HCT116 (cell line): ENCODE measurements at regions not wholly inside any gene's neighbourhood (a gene's known extent, or its start where the extent isn't known, plus 50 kb on each side); places are given as distances from the start of the nearest gene placed in this dataset.
"Not testable (repeated sequence)": the region's sequence is repeated elsewhere in the genome, so short reads cannot be mapped to it uniquely, and the experiment has no call there.

Experiments used
- ATAC-seq: fragments of 200-7000 bp; cut with Tn5 transposase; 2 replicates; pipeline ENCODE4 v1.9.1; 2020; ENCODE audit warnings: mild to moderate bottlenecking, moderate library complexity
- BruUV-seq: library from RNA; stranded (reverse); fragments of 400-500 nt; replicated peaks from 2 replicates; lab custom pipeline; 2021; lab: Mats Ljungman, UMichigan
- CTCF ChIA-PET: fragments of 300-600 bp; sonication (Branson Sonifier 250); formaldehyde crosslinking; loops from one replicate; lab custom pipeline; 2021; ENCODE audit warnings: antibody characterized with exemption; lab: Charles Lee
- POLR2A ChIA-PET: fragments of 300-600, 350-600 bp; sonication (Branson Sonifier 250); formaldehyde crosslinking; loops from one replicate; lab custom pipeline; 2021; ENCODE audit warnings: antibody characterized with exemption; lab: Charles Lee
- RAD21 ChIA-PET, 2 experiments: fragments of 300-600 bp; sonication (Branson Sonifier 250); formaldehyde crosslinking; loops; one replicate each; lab custom pipeline; 2023; ENCODE audit warnings: low total read pairs in 2 of 2; ENCODE audit not compliant: uncharacterized antibody in 2 of 2, unreplicated experiment in 2 of 2, low non-redundant PET in 1 of 2; lab: Charles Lee
- DNase-seq: peaks from one replicate; pipeline ENCODE4 v3.0.0-alpha.2; 2010; ENCODE audit warnings: low read depth, low spot score
- H2AFZ ChIP-seq: fragments of 200-600 bp; shearing (Covaris generic), sonication (generic); 2 replicates; pipeline ENCODE4 v1.6.1; 2017; ENCODE audit warnings: low read depth, mixed run types, mixed read lengths, antibody characterized with exemption, low read length; ENCODE audit not compliant: poor library complexity, severe bottlenecking
- H3K27ac ChIP-seq: 2 replicates; pipeline ENCODE4 v1.5.1; 2012; ENCODE audit warnings: low read depth, low read length
- H3K27me3 ChIP-seq: fragments of 200-600 bp; sonication (generic); 2 replicates; pipeline ENCODE4 v1.6.1; 2016; ENCODE audit warnings: mixed run types, low read length, mixed read lengths; ENCODE audit not compliant: insufficient read depth
- H3K36me3 ChIP-seq, 2 experiments: fragments of 200-500 bp in 1 of 2; fragments of 200-600 bp in 1 of 2; sonication (Bioruptor generic) in 1 of 2; sonication (generic) in 1 of 2; 2 replicates each; pipeline versions ENCODE4 v1.5.1 to v1.6.1; 2014 to 2016; ENCODE audit warnings: low read length in 2 of 2, inconsistent platforms in 1 of 2, mixed read lengths in 1 of 2, mixed run types in 1 of 2; ENCODE audit not compliant: insufficient read depth in 2 of 2, control insufficient read depth in 1 of 2
- H3K4me1 ChIP-seq, 2 experiments: fragments of 200-600 bp in 1 of 2; sonication (generic) in 1 of 2; 2 replicates each; pipeline versions ENCODE4 v1.5.1 to v1.6.1; 2012 to 2017; ENCODE audit warnings: low read length in 2 of 2, inconsistent platforms in 1 of 2, mild to moderate bottlenecking in 1 of 2, mixed read lengths in 1 of 2, mixed run types in 1 of 2, moderate library complexity in 1 of 2; ENCODE audit not compliant: insufficient read depth in 2 of 2, control insufficient read depth in 1 of 2
- H3K4me2 ChIP-seq: fragments of 200-600 bp; sonication (generic); 2 replicates; pipeline ENCODE4 v1.6.1; 2017; ENCODE audit warnings: mixed run types, low read length, mixed read lengths
- H3K4me3 ChIP-seq, 2 experiments: fragments of 200-600 bp in 1 of 2; sonication (generic) in 1 of 2; replicated peaks in 1 of 2; 2 replicates each; pipeline ENCODE4 v1.5.1; 2011 to 2016; ENCODE audit warnings: low read length in 2 of 2, control low read depth in 1 of 2, low read depth in 1 of 2, mild to moderate bottlenecking in 1 of 2, mixed read lengths in 1 of 2, mixed run types in 1 of 2
- H3K79me2 ChIP-seq: fragments of 200-600 bp; sonication (generic); 2 replicates; pipeline ENCODE4 v1.6.1; 2017; ENCODE audit warnings: mild to moderate bottlenecking, mixed run types, low read length, moderate library complexity, mixed read lengths; ENCODE audit not compliant: insufficient read depth
- H3K9ac ChIP-seq: fragments of 200-600 bp; sonication (generic); 2 replicates; pipeline ENCODE4 v1.6.1; 2016; ENCODE audit warnings: low read length, mixed read lengths
- H3K9me2 ChIP-seq: fragments of 200-600 bp; sonication (generic), shearing (Covaris generic); 2 replicates; pipeline ENCODE4 v1.6.1; 2017; ENCODE audit warnings: mixed run types, mild to moderate bottlenecking, moderate library complexity; ENCODE audit not compliant: insufficient read depth
- H3K9me3 ChIP-seq, 2 experiments: fragments of 200-500 bp in 1 of 2; fragments of 200-600 bp in 1 of 2; sonication (Bioruptor generic) in 1 of 2; sonication (generic) in 1 of 2; 2 replicates each; pipeline ENCODE4 v1.6.1; 2014 to 2017; ENCODE audit warnings: low read length in 2 of 2, mixed read lengths in 2 of 2, inconsistent platforms in 1 of 2, low read depth in 1 of 2, mild to moderate bottlenecking in 1 of 2, mixed run types in 1 of 2, moderate library complexity in 1 of 2; ENCODE audit not compliant: control insufficient read depth in 1 of 2, insufficient read depth in 1 of 2
- H4K20me1 ChIP-seq: fragments of 200-600 bp; sonication (generic), shearing (Covaris generic); 2 replicates; pipeline ENCODE4 v1.6.1; 2017; ENCODE audit warnings: mixed run types, mild to moderate bottlenecking, moderate library complexity; ENCODE audit not compliant: insufficient read depth
- CBX3 ChIP-seq: IDR thresholded peaks from 2 replicates; pipeline ENCODE4 v1.6.1; 2012; ENCODE audit warnings: low read depth
- CEBPB ChIP-seq: IDR thresholded peaks from 2 replicates; pipeline ENCODE4 v1.6.1; 2012; ENCODE audit warnings: low read depth
- CTCF ChIP-seq, 3 experiments: fragments of 200-600 bp in 1 of 3; sonication (generic) in 1 of 3; IDR thresholded peaks in 2 of 3; conservative IDR thresholded peaks in 1 of 3; 2 replicates each; pipeline ENCODE4 v1.5.1; 2012 to 2017; ENCODE audit warnings: low read depth in 2 of 3, low read length in 2 of 3, antibody characterized with exemption in 1 of 3, borderline replicate concordance in 1 of 3, control low read depth in 1 of 3, mild to moderate bottlenecking in 1 of 3, mixed read lengths in 1 of 3, mixed run types in 1 of 3, moderate library complexity in 1 of 3; ENCODE audit not compliant: insufficient read depth in 1 of 3
- FOSL1 ChIP-seq: IDR thresholded peaks from 2 replicates; pipeline ENCODE4 v1.6.1; 2012; ENCODE audit warnings: low read depth
- JUND ChIP-seq: IDR thresholded peaks from 2 replicates; pipeline ENCODE4 v1.6.1; 2012
- POLR2A ChIP-seq: IDR thresholded peaks from 2 replicates; pipeline ENCODE4 v1.7.0; 2011; ENCODE audit warnings: borderline replicate concordance; ENCODE audit not compliant: insufficient read depth, insufficient read length; ENCODE audit errors: extremely low read depth
- RAD21 ChIP-seq: IDR thresholded peaks from 2 replicates; pipeline ENCODE4 v1.6.1; 2012; ENCODE audit warnings: low read depth, mild to moderate bottlenecking
- SIN3A ChIP-seq: IDR thresholded peaks from 2 replicates; pipeline ENCODE4 v1.6.1; 2012; ENCODE audit warnings: low read depth
- SRF ChIP-seq: IDR thresholded peaks from 2 replicates; pipeline ENCODE4 v1.6.1; 2012; ENCODE audit warnings: low read depth
- TCF7L2 ChIP-seq: IDR thresholded peaks from 2 replicates; pipeline ENCODE4 v1.7.0; 2011; ENCODE audit warnings: borderline replicate concordance, inconsistent platforms; ENCODE audit not compliant: insufficient read depth, insufficient read length; ENCODE audit errors: extremely low read depth
- YY1 ChIP-seq: IDR thresholded peaks from 2 replicates; pipeline ENCODE4 v1.6.1; 2011; ENCODE audit warnings: low read length, low read depth, moderate library complexity, mild to moderate bottlenecking; ENCODE audit not compliant: insufficient replicate concordance; ENCODE audit errors: extremely low read depth
- ZNF274 ChIP-seq: fragments of 200-500 bp; sonication (Bioruptor generic); IDR thresholded peaks from 2 replicates; pipeline ENCODE4 v1.6.1; 2014; ENCODE audit warnings: mild to moderate bottlenecking, low read depth, low read length, inconsistent platforms
- intact Hi-C: fragments of 100-400 bp; cut with micrococcal nuclease; formaldehyde crosslinking; loops from 2 replicates; pipeline ENCODE4 v1.10.0; 2022
- TF ChIP-seq, protein P1 (sequence below): IDR thresholded peaks from 2 replicates; pipeline ENCODE4 v1.6.1; 2012

DNA sequence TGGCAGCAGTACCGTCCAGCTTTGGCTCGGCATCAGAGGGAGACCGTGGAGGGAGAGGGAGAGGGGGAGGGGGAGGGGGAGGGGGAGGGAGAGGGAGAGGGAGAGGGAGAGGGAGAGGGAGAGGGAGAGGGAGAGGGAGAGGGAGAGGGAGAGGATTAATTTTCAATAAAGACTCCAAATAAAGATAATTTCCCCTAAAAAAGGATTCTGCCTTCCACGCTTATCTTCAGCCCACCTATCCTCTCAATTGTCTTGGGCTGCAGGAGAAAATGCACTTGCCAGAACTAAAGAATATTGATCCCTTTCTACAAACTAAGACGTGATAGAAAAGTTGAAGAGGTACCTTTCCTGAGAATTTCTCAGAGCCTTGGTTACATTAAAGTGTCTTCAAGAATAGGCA is 206.9 kb upstream of the CBLB start:
- H3K9ac ChIP-seq, intact Hi-C loops, H3K9me3 ChIP-seq, H3K27ac ChIP-seq, BruUV-seq, H3K27me3 ChIP-seq, H3K4me3 ChIP-seq, H3K4me2 ChIP-seq, CTCF ChIA-PET, H2AFZ ChIP-seq, H3K79me2 ChIP-seq, POLR2A ChIA-PET, H3K9me2 ChIP-seq, H3K36me3 ChIP-seq, DNase-seq, RAD21 ChIA-PET, H4K20me1 ChIP-seq, ATAC-seq, H3K4me1 ChIP-seq: not testable (repeated sequence)

GRCh38 chr3:106078635-106079034 is 209.8 kb upstream of the CBLB start:
- ATAC-seq = no peak
- H3K79me2 ChIP-seq = no peaks in the 10 kb centered on the region
- H3K27ac ChIP-seq = no peak overlapping the region
- ChIA-PET RAD21 (no interaction called here), CTCF (no interaction called here), POLR2A (no interaction called here)
- no peaks in the 10 kb centered on the region for H3K27me3 ChIP-seq
- intact Hi-C loops = no loop called here
- no peaks in the 10 kb centered on the region for H3K9me2 ChIP-seq
- TF ChIP-seq FOSL1 = no peak
- TF ChIP-seq POLR2A = no peak
- no peak for TF ChIP-seq CTCF (IDR thresholded peaks at IDR 0.05 in 2 of 3, conservative IDR thresholded peaks at IDR 0.05 in 1 of 3; ENCODE audit: borderline replicate concordance in 1 of 3, insufficient read depth in 1 of 3, low read depth in 2 of 3, low read length in 2 of 3)
- no peak for TF ChIP-seq RAD21
- TF ChIP-seq SIN3A = no peak
- TF ChIP-seq ZNF274 = no peak
- no peak for TF ChIP-seq SRF
- TF ChIP-seq, protein P1, sequence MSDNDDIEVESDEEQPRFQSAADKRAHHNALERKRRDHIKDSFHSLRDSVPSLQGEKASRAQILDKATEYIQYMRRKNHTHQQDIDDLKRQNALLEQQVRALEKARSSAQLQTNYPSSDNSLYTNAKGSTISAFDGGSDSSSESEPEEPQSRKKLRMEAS = no peak
- no peak for TF ChIP-seq CBX3
- TF ChIP-seq YY1 = no peak
- no peak for TF ChIP-seq CEBPB
- TF ChIP-seq TCF7L2 = no peak
- TF ChIP-seq JUND = no peak
- H3K36me3 ChIP-seq = no peaks in the 10 kb centered on the region
- no peaks in the 10 kb centered on the region for H4K20me1 ChIP-seq
- no peak overlapping the region for H3K4me2 ChIP-seq
- no TSS peak for BruUV-seq
- no peak for DNase-seq
- no peak overlapping the region for H3K4me3 ChIP-seq
- no peak overlapping the region for H2AFZ ChIP-seq
- no peak overlapping the region for H3K9ac ChIP-seq
- H3K9me3 ChIP-seq = no peaks in the 10 kb centered on the region
- H3K4me1 ChIP-seq = no peaks in the 10 kb centered on the region
